GM11168 (cell line): ENCODE measurements at regions not wholly inside any gene's neighbourhood (a gene's known extent, or its start where the extent isn't known, plus 50 kb on each side); places are given as distances from the start of the nearest gene placed in this dataset.

Experiments used
- in situ Hi-C: fragments of 300-500 bp; cut with MboI; formaldehyde crosslinking; loops from one replicate; pipeline ENCODE4 v1.12.0; 2022; ENCODE audit warnings: low sequenced_read_pairs; ENCODE audit not compliant: unreplicated experiment

GRCh38 chr9:107650321-107650720 lies 160.8 kb upstream of the KLF4 start:
- in situ Hi-C loops: no loop called here

GRCh38 chr9:107648153-107648715 lies 158.7 kb upstream of the KLF4 start:
- in situ Hi-C loops: no loop called here

- in situ Hi-C loops: no loop called here
Observed at GRCh38 chr9:107647611-107648010, 158.0 kb upstream of the KLF4 start.

- in situ Hi-C loops: no loop called here
Observed at GRCh38 chr9:107647141-107647540, 157.6 kb upstream of the KLF4 start.

GRCh38 chr9:107645464-107645833 lies 155.9 kb upstream of the KLF4 start:
- in situ Hi-C loops: no loop called here

GRCh38 chr9:107644733-107645463 lies 155.3 kb upstream of the KLF4 start:
- in situ Hi-C loops: no loop called here

- in situ Hi-C loops: no loop called here
Observed at GRCh38 chr9:107639426-107639825, 149.9 kb upstream of the KLF4 start.

GRCh38 chr9:107638521-107639310 lies 149.1 kb upstream of the KLF4 start:
- in situ Hi-C loops: no loop called here

GRCh38 chr9:107637421-107638420 lies 148.2 kb upstream of the KLF4 start:
- in situ Hi-C loops: no loop called here

GRCh38 chr9:107636571-107637381 lies 147.2 kb upstream of the KLF4 start:
- in situ Hi-C loops: no loop called here

GRCh38 chr9:107635803-107636174 lies 146.2 kb upstream of the KLF4 start:
- in situ Hi-C loops: no loop called here

- in situ Hi-C loops: no loop called here
Observed at GRCh38 chr9:107635101-107635802, 145.7 kb upstream of the KLF4 start.

- in situ Hi-C loops: no loop called here
Observed at GRCh38 chr9:107633406-107633805, 143.8 kb upstream of the KLF4 start.

GRCh38 chr9:107632661-107633060 lies 143.1 kb upstream of the KLF4 start:
- in situ Hi-C loops: no loop called here

- in situ Hi-C loops: no loop called here
Observed at GRCh38 chr9:107632216-107632615, 142.6 kb upstream of the KLF4 start.

- in situ Hi-C loops: no loop called here
Observed at GRCh38 chr9:107631788-107632187, 142.2 kb upstream of the KLF4 start.

GRCh38 chr9:107630156-107630555 lies 140.6 kb upstream of the KLF4 start:
- in situ Hi-C loops: no loop called here

- in situ Hi-C loops: no loop called here
Observed at GRCh38 chr9:107628444-107628843, 138.9 kb upstream of the KLF4 start.

GRCh38 chr9:107627781-107628180 lies 138.2 kb upstream of the KLF4 start:
- in situ Hi-C loops: no loop called here
